Activated CD8-positive, alpha-beta memory T cell treated with anti-CD3 and anti-CD28 coated beads, Interleukin-2, amount 50 U/mL, for 4 hours (primary cell): ENCODE measurements at regions not wholly inside any gene's neighbourhood (a gene's known extent, or its start where the extent isn't known, plus 50 kb on each side); places are given as distances from the start of the nearest gene placed in this dataset.

ENCODE experiments used
- DNase-seq: peaks from one replicate; pipeline ENCODE4 v3.0.0-alpha.2; 2020

- no peak for DNase-seq
Measured at GRCh38 chr10:8502573-8502972, 448.1 kb downstream of the GATA3 start.

GRCh38 chr10:8504499-8504898, 450.0 kb downstream of the GATA3 start:
- no peak for DNase-seq

- DNase-seq, result no peak
Measured at GRCh38 chr10:8507156-8507555, 452.7 kb downstream of the GATA3 start.

- no peak for DNase-seq
Measured at GRCh38 chr10:8508882-8509281, 454.4 kb downstream of the GATA3 start.

GRCh38 chr10:8510471-8510870, 456.0 kb downstream of the GATA3 start:
- DNase-seq, result no peak

- DNase-seq, result no peak
Measured at GRCh38 chr10:8511026-8511425, 456.5 kb downstream of the GATA3 start.

GRCh38 chr10:8513155-8514147, 459.0 kb downstream of the GATA3 start:
- no peak for DNase-seq

- DNase-seq, result no peak
Measured at GRCh38 chr10:8520382-8520781, 465.9 kb downstream of the GATA3 start.

GRCh38 chr10:8527773-8528172, 473.3 kb downstream of the GATA3 start:
- DNase-seq, result no peak

- DNase-seq, result no peak
Measured at GRCh38 chr10:8531116-8531515, 476.6 kb downstream of the GATA3 start.

- no peak for DNase-seq
Measured at GRCh38 chr10:8532647-8533046, 478.2 kb downstream of the GATA3 start.

GRCh38 chr10:8533462-8533861, 479.0 kb downstream of the GATA3 start:
- DNase-seq, result no peak

GRCh38 chr10:8534096-8534495, 479.6 kb downstream of the GATA3 start:
- no peak for DNase-seq

GRCh38 chr10:8534891-8535290, 480.4 kb downstream of the GATA3 start:
- no peak for DNase-seq

GRCh38 chr10:8539056-8539455, 484.6 kb downstream of the GATA3 start:
- no peak for DNase-seq

- DNase-seq, result no peak
Measured at GRCh38 chr10:8543361-8544056, 489.0 kb downstream of the GATA3 start.

- DNase-seq, result no peak
Measured at GRCh38 chr10:8544057-8544380, 489.5 kb downstream of the GATA3 start.

GRCh38 chr10:8544500-8544899, 490.0 kb downstream of the GATA3 start:
- DNase-seq, result no peak

- no peak for DNase-seq
Measured at GRCh38 chr10:8554574-8554973, 500.1 kb downstream of the GATA3 start.

GRCh38 chr10:8556321-8556720, 501.8 kb downstream of the GATA3 start:
- no peak for DNase-seq

GRCh38 chr10:8563478-8563877, 509.0 kb downstream of the GATA3 start:
- DNase-seq, result no peak

GRCh38 chr10:8566737-8567136, 512.2 kb downstream of the GATA3 start:
- no peak for DNase-seq

GRCh38 chr10:8568401-8568800, 513.9 kb downstream of the GATA3 start:
- no peak for DNase-seq

GRCh38 chr10:8575620-8576019, 521.1 kb downstream of the GATA3 start:
- DNase-seq, result no peak
